H1 (cell line): ENCODE measurements at regions not wholly inside any gene's neighbourhood (a gene's known extent, or its start where the extent isn't known, plus 50 kb on each side); places are given as distances from the start of the nearest gene placed in this dataset.

Experiments used
- ATF2 ChIP-seq: IDR thresholded peaks from 2 replicates; pipeline ENCODE4 v1.6.1; 2012; ENCODE audit warnings: low read length, inconsistent platforms
- CTCF ChIP-seq, 3 experiments: IDR thresholded peaks; 1 replicate in 2 of 3; 2 replicates in 1 of 3; pipeline versions ENCODE4 v1.5.1 to v1.6.1; 2011; ENCODE audit warnings: low read length in 3 of 3, mild to moderate bottlenecking in 3 of 3, inconsistent platforms in 2 of 3, low read depth in 1 of 3, moderate library complexity in 1 of 3; ENCODE audit not compliant: insufficient read depth in 1 of 3; ENCODE audit errors: control extremely low read depth in 1 of 3
- EZH2 ChIP-seq: fragments of 200-600 bp; sonication (generic); IDR thresholded peaks from 2 replicates; pipeline ENCODE4 v1.7.1; 2012; ENCODE audit warnings: low read depth, mild to moderate bottlenecking, moderate library complexity, low read length, inconsistent platforms; ENCODE audit not compliant: severe bottlenecking
- JUN ChIP-seq: IDR thresholded peaks from 2 replicates; pipeline ENCODE4 v1.6.1; 2011; ENCODE audit warnings: low read depth, mild to moderate bottlenecking, improper control_type of control experiment, low read length
- PHF8 ChIP-seq: fragments of 200-600 bp; sonication (generic); conservative IDR thresholded peaks from 2 replicates; pipeline ENCODE4 v1.7.1; 2012; ENCODE audit warnings: low read depth, mild to moderate bottlenecking, inconsistent platforms, low read length, moderate library complexity
- RAD21 ChIP-seq, 2 experiments: IDR thresholded peaks in 1 of 2; conservative IDR thresholded peaks in 1 of 2; 2 replicates each; pipeline ENCODE4 v1.6.1; 2011; ENCODE audit warnings: low read depth in 2 of 2, low read length in 2 of 2, improper control_type of control experiment in 1 of 2, inconsistent platforms in 1 of 2, mild to moderate bottlenecking in 1 of 2, moderate library complexity in 1 of 2
- RFX5 ChIP-seq: IDR thresholded peaks from 2 replicates; pipeline ENCODE4 v1.6.1; 2011; ENCODE audit warnings: low read depth, low read length, improper control_type of control experiment, borderline replicate concordance
- RXRA ChIP-seq: IDR thresholded peaks from 2 replicates; pipeline ENCODE4 v1.6.1; 2011; ENCODE audit warnings: low read depth, mild to moderate bottlenecking, low read length, moderate library complexity; ENCODE audit not compliant: insufficient read depth
- SAP30 ChIP-seq: fragments of 300-600 bp; sonication (generic); IDR thresholded peaks from 2 replicates; pipeline ENCODE4 v1.7.1; 2012; ENCODE audit warnings: low read length, moderate library complexity, mild to moderate bottlenecking, inconsistent platforms; ENCODE audit not compliant: insufficient read depth, insufficient replicate concordance
- SIX5 ChIP-seq: IDR thresholded peaks from 2 replicates; pipeline ENCODE4 v1.6.1; 2011; ENCODE audit warnings: mild to moderate bottlenecking, low read depth, low read length
- SP1 ChIP-seq: IDR thresholded peaks from 2 replicates; pipeline ENCODE4 v1.6.1; 2011; ENCODE audit warnings: low read depth, low read length
- TEAD4 ChIP-seq: IDR thresholded peaks from 2 replicates; pipeline ENCODE4 v1.6.1; 2012; ENCODE audit warnings: low read depth, low read length, inconsistent platforms, mixed read lengths

GRCh38 chr2:136497709-136498108 lies 267.6 kb upstream of the THSD7B start:
- TF ChIP-seq RAD21 (IDR thresholded peaks at IDR 0.05 in 1 of 2, conservative IDR thresholded peaks at IDR 0.05 in 1 of 2; ENCODE audit: low read depth in 2 of 2, low read length in 2 of 2) (no peak), SP1 (no peak), ATF2 (no peak), CTCF (IDR thresholded peaks at IDR 0.05; ENCODE audit: control extremely low read depth in 1 of 3, insufficient read depth in 1 of 3, low read depth in 1 of 3, low read length in 3 of 3) (no peak), TEAD4 (no peak), SAP30 (no peak), JUN (no peak), PHF8 (no peak), SIX5 (no peak), EZH2 (no peak), RFX5 (no peak), RXRA (no peak)
